GM12891 (cell line): ENCODE measurements at regions not wholly inside any gene's neighbourhood (a gene's known extent, or its start where the extent isn't known, plus 50 kb on each side); places are given as distances from the start of the nearest gene placed in this dataset.

ENCODE experiments used
- PAX5 ChIP-seq: IDR thresholded peaks from 2 replicates; pipeline ENCODE4 v1.6.1; 2011; ENCODE audit warnings: low read length, moderate library complexity, mild to moderate bottlenecking; ENCODE audit not compliant: insufficient read depth, severe bottlenecking
- POLR2A ChIP-seq: IDR thresholded peaks from 2 replicates; pipeline ENCODE4 v1.6.1; 2011; ENCODE audit warnings: low read depth, low read length, control low read depth
- POLR2AphosphoS5 ChIP-seq: IDR thresholded peaks from 2 replicates; pipeline ENCODE4 v1.6.1; 2011; ENCODE audit warnings: low read depth, low read length, control low read depth
- POU2F2 ChIP-seq: IDR thresholded peaks from 2 replicates; pipeline ENCODE4 v1.6.1; 2011; ENCODE audit warnings: low read depth, mild to moderate bottlenecking, control low read depth, low read length, moderate library complexity
- SPI1 ChIP-seq: IDR thresholded peaks from 2 replicates; pipeline ENCODE4 v1.6.1; 2011; ENCODE audit warnings: low read depth, low read length, control low read depth
- TAF1 ChIP-seq: IDR thresholded peaks from 2 replicates; pipeline ENCODE4 v1.6.1; 2011; ENCODE audit warnings: low read depth, low read length, control low read depth

- TF ChIP-seq POLR2A (no peak), POLR2AphosphoS5 (no peak), TAF1 (no peak), SPI1 (no peak), POU2F2 (no peak), PAX5 (no peak)
These were observed 101.8 kb upstream of the KMT2C start for GRCh38 chr7:152537639-152538038.
